Epidermal melanocyte (primary cell): ENCODE measurements at regions not wholly inside any gene's neighbourhood (a gene's known extent, or its start where the extent isn't known, plus 50 kb on each side); places are given as distances from the start of the nearest gene placed in this dataset.

Source experiments
- DNase-seq: peaks from one replicate; pipeline ENCODE4 v3.0.0; 2011; ENCODE audit warnings: low spot score; ENCODE audit not compliant: insufficient read length

DNA sequence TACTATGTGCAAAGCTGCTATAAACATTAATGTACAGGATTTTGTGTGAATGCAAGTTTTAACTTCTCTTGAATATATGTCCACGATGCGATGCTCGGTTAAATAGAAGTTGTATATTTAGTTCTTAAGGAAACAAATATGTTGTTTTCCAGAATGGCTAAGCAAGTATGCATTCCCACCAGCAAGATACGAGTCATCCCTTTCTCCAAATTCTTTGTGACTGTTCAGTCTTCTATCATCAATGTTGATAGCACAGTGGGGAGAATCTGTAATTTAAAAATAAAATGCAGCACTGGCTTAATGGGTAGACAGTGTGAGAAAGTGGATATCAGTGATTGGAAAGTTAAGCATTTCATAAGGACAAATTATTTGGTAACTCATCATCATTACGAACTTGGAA is 1340.8 kb downstream of the PCDH9 start:
- no peak for DNase-seq

DNA sequence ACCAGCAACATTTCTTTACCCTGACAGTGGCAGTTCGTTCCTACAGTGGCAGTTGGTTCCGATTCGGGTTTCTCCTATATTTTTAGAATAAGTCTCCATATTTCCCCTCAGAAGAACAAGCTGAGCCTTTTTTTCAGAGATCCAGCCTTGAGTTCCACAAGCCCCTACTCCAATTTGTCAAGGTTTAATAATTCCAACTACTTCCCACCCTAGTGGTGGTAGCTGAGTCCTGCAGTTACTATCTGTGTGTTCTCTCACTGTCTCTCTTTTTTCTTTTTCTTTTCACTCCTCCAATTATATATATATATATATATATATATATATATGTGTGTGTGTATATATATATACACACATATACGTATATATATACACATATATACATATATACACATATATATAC is 1347.3 kb downstream of the PCDH9 start:
- no peak for DNase-seq

DNA sequence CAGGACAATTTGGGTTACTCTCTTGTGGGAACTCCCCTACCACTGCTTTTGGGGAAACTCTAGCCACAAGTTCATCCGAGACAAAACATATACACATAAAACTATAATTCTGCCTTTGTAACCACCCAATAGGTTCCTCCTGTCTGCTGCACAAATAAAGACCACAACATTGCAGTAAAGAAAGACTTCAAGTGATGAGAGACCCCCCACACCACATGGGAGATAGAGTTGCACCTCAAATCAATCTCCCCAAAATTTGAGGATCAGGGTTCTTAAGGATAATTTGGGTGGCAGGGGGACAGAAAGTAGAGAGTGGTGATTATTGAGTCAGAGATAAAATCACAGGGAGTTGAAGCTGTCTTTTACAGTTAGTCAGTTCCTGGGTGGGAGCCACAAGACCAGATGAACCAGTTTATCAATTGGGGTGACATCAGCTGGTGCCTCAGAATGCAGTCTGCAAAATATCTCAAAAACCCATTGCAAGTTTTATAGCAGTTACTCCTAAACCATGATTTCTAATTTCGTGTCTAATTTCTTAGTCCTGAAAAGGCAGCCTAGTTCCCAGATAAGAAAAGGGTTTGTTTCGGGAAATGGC is 1348.5 kb downstream of the PCDH9 start:
- DNase-seq = no peak

DNA sequence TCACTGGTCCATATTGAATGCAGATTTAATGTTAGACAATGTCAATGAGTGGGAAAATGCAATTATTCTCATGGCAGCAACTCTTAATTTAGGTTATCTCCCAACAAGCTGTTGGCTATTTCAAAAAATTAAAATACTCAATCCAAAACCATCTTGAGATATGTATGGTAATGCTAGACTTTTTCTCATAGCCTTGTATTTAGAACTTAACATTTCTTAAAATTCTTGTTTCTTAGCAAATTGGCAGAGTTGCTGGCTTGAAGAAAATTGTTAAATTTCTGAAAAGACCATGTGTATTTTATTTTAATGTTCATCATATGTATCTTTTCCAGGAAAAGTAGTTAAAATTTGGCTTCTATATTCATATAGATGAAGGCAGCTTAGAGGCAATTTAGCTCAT is 1355.1 kb downstream of the PCDH9 start:
- DNase-seq = no peak

DNA sequence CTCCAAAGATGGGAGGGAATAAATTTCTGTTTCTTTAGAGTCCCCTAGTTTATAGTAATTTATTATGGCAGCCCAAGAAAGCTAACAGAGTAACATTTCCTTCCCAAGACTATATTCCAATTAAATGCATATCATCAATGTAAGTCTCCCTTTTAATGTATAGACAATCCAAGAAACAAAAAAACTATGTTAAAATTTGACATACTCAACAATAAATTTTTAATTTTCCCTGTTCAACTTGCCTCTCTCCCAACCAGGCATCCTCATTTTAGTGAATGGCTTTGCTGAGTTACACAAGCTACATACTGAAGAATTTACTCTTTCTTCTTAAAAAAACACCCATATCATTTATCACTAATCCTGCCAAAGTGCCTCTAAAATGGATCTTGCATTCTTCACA is 1357.7 kb downstream of the PCDH9 start:
- no peak for DNase-seq

DNA sequence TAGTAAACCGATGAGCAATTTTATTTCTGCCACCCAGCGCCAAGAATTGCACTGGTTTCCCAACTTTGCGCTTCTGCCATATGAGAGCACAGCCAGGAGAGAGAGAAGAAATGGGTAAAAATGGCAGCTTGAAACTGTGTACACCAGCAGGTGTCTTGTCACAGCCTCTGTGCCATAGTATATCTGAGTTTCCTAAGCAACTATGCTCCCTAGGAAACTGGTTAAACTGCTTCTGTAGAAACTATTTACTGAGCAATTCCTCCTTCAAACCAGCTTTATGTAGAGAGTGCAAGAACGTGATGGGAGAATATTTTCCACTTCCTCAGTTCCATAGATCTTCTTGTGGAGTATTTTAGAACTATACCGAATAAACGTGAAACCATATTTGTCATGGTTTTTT is 1361.3 kb downstream of the PCDH9 start:
- no peak for DNase-seq

DNA sequence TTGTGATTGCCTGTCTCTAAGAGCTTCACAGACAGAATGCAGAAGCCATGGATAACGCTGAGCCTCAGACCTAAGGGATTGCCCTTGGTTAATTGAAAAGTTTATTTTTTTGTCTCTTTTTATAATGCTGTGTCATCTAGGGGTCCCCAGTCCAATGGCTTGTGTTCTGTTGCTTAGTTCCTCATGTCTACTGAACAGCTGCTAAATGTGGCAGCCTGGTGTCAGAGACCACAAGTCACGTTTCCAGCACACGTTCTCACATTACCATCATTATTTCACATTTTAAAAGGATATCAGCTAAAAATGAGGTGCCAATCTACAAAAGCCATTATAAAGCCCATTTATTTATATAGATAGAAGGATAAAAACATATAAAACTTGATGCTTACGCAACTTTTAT is 1362.0 kb downstream of the PCDH9 start:
- DNase-seq = no peak

DNA sequence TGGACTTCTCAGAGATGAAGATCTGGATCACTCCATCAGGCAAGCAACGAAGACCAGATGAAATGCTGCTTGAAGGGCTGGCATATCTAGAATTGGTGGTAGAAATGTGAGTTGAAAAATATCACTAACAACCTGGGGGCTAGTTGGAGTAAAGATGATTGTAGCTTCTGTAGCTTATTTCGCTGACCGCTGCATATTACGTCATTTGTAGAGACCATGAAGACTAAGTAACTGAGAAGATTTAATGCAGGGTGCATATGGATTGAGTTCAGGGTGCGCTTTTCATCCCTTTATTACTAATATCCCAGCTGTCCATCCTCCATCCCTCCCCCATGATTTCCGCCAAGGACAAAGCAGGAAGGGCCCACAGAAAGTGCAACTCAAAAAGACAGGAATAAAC is 1364.0 kb downstream of the PCDH9 start:
- DNase-seq = no peak

DNA sequence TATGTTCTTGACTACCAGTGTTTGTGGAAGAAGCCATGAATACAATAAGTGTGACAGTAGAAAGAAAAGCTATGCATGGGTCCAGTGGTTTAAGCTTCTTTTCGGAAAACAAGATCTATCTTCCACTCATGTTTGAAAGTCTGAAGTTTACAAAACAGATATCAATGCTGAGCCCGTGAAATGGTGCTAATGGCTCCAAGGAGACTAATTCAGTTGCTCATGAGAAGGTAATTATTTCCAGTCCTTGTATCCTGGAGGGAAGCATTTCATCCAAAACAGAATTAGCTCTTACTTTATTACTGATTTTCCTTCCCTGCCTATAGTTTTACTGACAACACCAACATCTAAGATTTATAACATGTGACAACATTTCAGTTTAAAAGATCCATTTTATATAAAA is 1364.9 kb downstream of the PCDH9 start:
- no peak for DNase-seq

DNA sequence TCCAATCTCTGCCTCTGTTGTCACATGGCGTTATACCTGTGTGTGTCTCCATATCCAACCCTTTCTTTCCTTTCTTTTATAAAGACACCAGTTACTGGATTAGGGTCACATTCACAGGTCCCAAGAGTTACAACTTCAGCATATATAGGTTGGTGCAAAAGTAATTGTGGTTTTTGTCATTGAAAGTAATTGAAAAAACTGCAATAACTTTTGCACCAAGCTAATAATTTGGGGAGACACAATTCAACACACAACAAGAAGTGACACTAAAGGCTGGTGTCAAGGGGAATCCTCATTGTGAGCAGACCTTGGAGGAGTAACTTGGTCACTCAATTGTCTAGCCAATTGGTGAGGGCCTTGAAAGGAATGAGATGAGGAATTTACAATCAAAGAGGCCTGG is 1366.1 kb downstream of the PCDH9 start:
- DNase-seq = no peak

DNA sequence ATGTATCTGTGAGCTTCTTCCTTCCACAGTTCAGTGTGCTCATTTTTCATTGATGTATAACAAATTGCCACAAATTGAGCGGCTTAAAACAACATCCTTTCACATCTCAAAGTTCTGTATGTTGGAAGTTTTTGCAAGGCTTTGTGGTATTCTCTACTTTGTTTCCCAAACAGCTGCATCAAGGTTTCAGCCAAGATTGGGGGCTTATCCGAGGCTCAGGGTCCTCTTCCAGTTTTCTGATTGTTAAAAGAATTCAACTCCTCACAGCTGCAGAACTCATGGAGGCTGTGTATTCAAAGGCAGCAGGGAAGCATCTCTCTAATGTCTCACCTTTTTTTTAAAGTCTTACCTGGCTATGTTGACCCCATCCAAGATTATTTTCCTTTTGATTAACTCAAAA is 1369.8 kb downstream of the PCDH9 start:
- no peak for DNase-seq

DNA sequence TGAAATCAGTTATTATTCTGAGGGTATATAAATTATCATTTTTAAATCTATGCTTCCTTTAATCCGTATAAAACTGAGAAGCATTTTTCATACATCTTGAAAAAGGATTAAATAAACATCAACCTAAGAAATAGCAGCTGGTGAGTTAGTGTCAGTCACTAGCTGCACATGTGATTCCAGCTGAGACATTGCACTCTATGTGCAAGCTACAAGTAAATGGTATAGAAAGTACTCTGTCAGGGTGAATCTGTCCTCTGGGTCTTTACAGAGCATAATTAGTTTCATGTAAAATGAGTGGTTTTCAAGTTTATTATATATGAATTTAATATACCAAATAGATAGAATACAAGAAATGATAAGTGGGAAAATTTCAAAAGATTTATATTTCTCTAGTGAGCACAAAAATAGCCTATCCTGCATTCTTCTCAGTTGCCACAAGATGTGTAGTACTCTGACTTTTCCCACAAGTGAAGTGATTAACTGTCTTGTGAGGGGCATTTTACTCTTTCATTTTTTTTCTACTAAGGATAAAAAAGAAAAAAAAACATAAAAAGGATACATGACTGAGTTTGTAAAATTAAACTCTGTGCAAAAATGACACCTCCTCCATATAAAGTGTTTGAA is 1372.1 kb downstream of the PCDH9 start:
- no peak for DNase-seq

DNA sequence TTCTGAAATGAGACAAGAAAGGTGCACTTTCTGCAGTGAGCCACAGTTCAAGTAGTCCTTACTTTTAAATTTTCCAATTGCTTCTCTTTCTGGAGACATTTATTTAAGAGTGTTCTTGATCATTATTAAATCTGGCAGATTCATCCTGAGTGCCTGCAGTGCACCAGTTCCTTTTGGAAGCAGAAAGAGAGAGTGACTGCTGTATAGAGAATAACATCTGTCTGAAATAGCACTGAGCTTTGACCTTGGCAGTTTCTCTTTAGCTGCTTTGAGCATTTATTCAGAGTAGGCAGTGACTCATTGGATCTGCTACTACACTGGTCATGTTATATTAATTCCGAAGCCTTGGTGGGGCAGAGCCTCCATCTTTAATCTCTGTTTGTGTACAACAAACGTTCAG is 1373.7 kb downstream of the PCDH9 start:
- DNase-seq = no peak

DNA sequence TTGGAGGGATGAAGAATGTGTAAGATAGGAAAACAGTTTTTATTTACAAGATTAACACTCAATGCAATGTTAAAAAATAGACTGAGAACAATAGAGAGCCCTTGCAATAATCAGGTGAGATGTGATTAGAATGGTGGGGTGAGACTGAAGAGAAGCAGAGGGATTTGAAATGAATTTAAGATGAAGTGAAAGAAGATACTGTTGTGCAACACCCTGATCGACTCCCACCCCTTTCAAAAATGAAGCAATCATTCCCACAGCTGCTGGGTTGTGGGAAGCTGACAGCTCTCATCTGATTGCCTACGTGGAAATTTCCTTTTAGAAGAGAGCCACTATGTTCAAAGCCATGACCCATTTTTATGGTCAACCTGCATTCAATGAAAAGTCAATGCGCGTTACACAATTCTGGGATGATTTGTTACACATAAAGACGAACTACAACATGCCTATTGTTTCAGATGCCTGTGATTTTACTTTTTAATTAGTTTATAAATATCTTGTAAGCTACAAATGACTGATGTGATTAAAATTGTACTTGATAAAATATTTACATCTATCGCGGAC is 1374.8 kb downstream of the PCDH9 start:
- no peak for DNase-seq

DNA sequence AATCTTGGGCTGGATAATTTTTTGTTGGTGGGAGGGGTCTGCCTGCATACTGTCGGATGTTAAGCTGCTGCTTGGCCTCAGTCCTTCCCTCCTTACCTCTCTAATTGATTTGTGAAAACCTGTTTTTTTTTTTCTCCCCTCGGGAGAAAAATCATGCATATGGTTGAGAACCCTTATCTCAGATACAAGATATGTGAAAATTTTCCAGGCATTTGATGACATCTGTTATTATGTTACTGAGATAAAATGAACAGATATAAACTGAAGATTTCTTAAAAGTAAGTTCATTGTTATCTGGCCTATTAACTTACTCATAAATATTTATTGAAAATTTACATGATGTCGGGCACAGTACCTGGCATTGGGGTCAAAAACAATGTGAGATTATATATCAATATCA is 1375.7 kb downstream of the PCDH9 start:
- no peak for DNase-seq

DNA sequence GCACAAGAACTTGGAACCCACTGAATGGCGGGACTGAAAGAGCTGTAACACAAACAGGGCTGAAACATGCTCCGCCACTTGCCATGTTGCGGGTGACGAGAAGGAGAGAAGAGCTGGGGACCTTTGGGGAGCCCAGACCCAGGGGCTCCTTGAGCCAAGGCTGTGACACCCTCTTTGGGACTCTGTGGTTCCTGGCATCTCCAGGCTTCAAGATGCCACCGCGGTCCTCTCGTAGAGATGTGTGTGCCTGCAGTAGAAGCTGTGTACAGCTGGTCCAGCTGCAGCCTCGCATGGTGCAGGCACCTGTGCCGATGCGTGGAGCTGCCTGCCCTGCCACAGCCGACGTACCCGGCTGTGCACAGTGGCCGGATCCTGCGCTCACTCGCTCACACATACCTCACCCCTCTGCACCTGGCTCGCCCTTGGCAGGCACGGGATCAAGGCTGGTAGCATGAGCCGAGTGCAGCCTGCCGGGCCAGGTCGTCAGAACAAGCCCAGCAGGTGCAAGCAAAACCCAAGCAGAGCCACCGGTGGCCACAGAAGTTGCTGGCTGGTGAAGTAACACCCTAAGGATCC is 1385.8 kb downstream of the PCDH9 start:
- no peak for DNase-seq

DNA sequence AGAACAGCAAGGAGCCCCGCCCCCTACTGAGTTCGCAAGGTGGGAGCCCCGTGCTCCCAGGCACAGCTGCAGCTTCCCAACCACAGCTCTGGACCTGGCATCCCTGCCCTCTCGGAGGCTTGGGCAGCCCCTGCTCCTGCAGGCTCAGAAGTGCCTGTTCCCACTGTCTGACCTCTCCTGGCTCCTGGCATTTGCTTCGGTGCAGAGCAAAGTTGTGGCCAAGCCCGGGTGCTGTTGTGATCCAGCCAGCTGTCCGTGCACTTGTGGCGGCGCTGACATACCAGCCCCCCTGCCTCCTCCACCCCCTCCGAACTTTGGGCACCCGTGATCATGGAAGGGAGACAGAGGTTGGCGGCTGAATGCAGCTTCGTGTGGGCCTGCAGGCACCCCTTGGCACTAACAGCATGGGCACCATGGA is 1386.8 kb downstream of the PCDH9 start:
- no peak for DNase-seq

DNA sequence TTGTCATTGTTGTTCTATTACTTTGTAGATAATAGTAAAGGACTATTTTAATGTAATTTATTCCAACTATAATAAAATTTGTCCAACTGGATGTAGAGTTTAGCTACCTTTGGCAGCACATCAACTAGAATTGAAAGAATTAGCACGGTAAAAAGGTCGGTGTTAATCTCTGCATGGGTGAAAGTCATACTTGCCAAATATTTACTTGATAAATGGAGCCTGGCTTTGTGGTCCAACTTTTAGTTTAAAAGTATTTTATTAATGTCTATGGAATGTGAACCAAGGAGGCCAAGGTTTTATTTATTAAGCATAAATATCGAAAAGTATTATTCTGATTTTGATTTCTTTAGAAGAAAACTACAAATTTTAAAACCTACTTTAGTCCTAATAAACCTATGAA is 1389.0 kb downstream of the PCDH9 start:
- DNase-seq = no peak

DNA sequence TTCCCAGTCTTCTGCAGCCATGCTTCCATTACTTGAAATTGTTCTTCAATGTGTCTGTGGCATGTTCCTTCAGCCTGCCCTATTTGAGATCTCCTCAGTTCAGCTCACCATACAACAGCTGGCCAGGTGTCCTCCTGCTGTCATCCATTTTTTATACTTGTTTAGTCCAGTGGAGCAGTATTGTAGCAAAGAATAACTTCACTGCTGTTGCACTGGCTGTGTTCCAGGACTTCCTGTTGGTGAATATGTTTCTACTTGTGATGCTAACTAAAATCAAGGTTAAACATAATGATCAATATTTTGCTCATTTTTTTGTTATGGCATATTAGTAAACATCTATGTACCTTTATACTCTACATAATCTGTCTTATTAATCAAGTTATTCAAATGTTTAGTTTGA is 1394.1 kb downstream of the PCDH9 start:
- DNase-seq = no peak

DNA sequence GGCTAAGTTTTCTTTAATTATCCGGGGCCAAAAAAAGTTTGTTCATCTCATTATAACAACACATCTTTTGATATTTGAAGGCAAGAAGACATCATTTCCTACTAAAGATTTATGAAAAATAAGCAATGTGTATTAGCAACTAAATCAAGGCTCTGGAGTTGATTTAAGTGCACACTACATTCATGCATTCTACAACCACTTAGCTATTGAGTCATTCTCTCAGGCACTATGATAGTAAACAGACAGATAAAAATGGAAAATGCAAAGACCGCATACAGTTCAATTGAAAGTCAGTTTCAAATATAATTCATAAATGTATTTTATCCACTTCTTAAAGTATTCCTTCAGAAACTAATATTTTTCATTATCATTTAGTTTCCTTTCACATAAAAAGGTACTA is 1395.2 kb downstream of the PCDH9 start:
- DNase-seq = no peak

DNA sequence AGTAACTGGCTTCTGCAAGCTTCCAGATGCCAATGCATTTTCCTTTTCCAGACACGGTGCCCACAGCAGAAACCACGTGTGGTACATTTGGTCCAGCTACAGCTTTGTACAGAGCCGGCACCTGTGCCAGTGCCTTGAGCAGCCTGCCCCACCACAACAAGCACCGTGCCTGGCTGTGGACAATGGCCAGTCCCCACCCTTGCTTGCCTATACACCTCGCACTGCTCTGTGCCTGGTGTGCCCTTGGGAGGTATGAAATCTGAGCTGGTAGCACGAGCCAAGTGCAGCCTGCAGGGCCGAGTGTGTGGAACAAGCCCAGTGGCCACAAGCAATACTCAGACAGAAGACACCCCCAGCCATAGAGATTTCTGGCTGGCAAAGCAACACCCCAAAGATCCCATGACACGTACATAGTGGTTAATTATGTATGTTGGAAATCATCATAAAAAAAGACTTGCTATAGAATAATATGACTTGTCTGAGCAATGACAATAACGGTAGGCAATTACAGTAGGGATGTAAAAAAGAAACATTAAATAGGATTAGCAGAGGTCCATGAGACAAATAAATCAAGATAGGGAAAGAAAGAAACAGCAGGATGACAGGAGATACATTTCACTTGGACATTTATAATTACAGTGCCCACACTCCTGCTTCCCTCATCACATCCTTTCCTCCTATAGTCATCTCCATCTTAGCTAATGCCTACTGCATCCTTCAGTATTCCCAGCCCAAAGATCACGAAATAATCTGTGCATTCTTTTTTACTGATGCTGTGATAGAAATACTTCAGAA is 1399.5 kb downstream of the PCDH9 start:
- no peak for DNase-seq
